ENCODE measurements at regions not wholly inside any gene's neighbourhood (a gene's known extent, or its start where the extent isn't known, plus 50 kb on each side); places are given as distances from the start of the nearest gene placed in this dataset.

GRCh38 chr6:139474145-139475108 lies 100.0 kb upstream of the CITED2 start:
- peaks cover 22% of the 10 kb centered on the region for H3K4me1 ChIP-seq
- Mint-ChIP-seq H3K9me3 (ENCODE audit: unreplicated experiment) (no peaks in the 10 kb centered on the region), H3K36me3 (ENCODE audit: insufficient read depth, unreplicated experiment) (no peaks in the 10 kb centered on the region), H3K4me3 (ENCODE audit: unreplicated experiment) (no peak overlapping the region), H3K27ac (ENCODE audit: unreplicated experiment) (no peak overlapping the region), H3K4me1 (ENCODE audit: low read depth, unreplicated experiment) (peaks cover 6% of the 10 kb centered on the region), H3K27me3 (ENCODE audit: insufficient read depth, unreplicated experiment) (no peaks in the 10 kb centered on the region)
- no peaks in the 10 kb centered on the region for H3K9me3 ChIP-seq
- CTCF ChIA-PET, result no interaction called here
- H3K27me3 ChIP-seq (replicated peaks; ENCODE audit: control insufficient read depth, insufficient read depth, low read length), result no peaks in the 10 kb centered on the region
- DNase-seq, result no peak
- BruUV-seq (replicated peaks), result no TSS peak
- intact Hi-C loops (cut with micrococcal nuclease; ENCODE audit: unreplicated experiment), result no loop called here
- no peak for TF ChIP-seq CTCF (IDR thresholded peaks at IDR 0.05; ENCODE audit: insufficient read depth in 1 of 2, low read depth in 1 of 2, low read length in 1 of 2, severe bottlenecking in 1 of 2, unreplicated experiment in 1 of 2)
- no peak overlapping the region for H3K4me3 ChIP-seq (ENCODE audit: low read depth, low read length)
- no peaks in the 10 kb centered on the region for H3K36me3 ChIP-seq (ENCODE audit: control insufficient read depth, insufficient read depth, low read length)
- POLR2A ChIA-PET, result no interaction called here

GRCh38 chr6:139473731-139474130 lies 99.3 kb upstream of the CITED2 start:
- Histone ChIP-seq H3K9me3 (no peaks in the 10 kb centered on the region), H3K4me3 (ENCODE audit: low read depth, low read length) (no peak overlapping the region), H3K4me1 (peaks cover 22% of the 10 kb centered on the region), H3K27me3 (replicated peaks; ENCODE audit: control insufficient read depth, insufficient read depth, low read length) (no peaks in the 10 kb centered on the region), H3K36me3 (ENCODE audit: control insufficient read depth, insufficient read depth, low read length) (no peaks in the 10 kb centered on the region)
- no TSS peak for BruUV-seq (replicated peaks)
- Mint-ChIP-seq H3K4me1 (ENCODE audit: low read depth, unreplicated experiment) (peaks cover 6% of the 10 kb centered on the region), H3K27ac (ENCODE audit: unreplicated experiment) (no peak overlapping the region), H3K27me3 (ENCODE audit: insufficient read depth, unreplicated experiment) (no peaks in the 10 kb centered on the region), H3K4me3 (ENCODE audit: unreplicated experiment) (no peak overlapping the region), H3K9me3 (ENCODE audit: unreplicated experiment) (no peaks in the 10 kb centered on the region), H3K36me3 (ENCODE audit: insufficient read depth, unreplicated experiment) (no peaks in the 10 kb centered on the region)
- POLR2A ChIA-PET, result no interaction called here
- CTCF ChIA-PET, result no interaction called here
- no peak for DNase-seq
- no peak for TF ChIP-seq CTCF (IDR thresholded peaks at IDR 0.05; ENCODE audit: insufficient read depth in 1 of 2, low read depth in 1 of 2, low read length in 1 of 2, severe bottlenecking in 1 of 2, unreplicated experiment in 1 of 2)
- intact Hi-C loops (cut with micrococcal nuclease; ENCODE audit: unreplicated experiment), result no loop called here

- no peak for DNase-seq
- no peaks in the 10 kb centered on the region for H3K9me3 ChIP-seq
- intact Hi-C loops (cut with micrococcal nuclease; ENCODE audit: unreplicated experiment), result no loop called here
- H3K4me1 ChIP-seq, result peaks cover 22% of the 10 kb centered on the region
- H3K9me3 Mint-ChIP-seq (ENCODE audit: unreplicated experiment), result no peaks in the 10 kb centered on the region
- H3K4me3 Mint-ChIP-seq (ENCODE audit: unreplicated experiment), result no peak overlapping the region
- no peaks in the 10 kb centered on the region for H3K36me3 ChIP-seq (ENCODE audit: control insufficient read depth, insufficient read depth, low read length)
- POLR2A ChIA-PET, result no interaction called here
- H3K4me1 Mint-ChIP-seq (ENCODE audit: low read depth, unreplicated experiment), result peaks cover 9% of the 10 kb centered on the region
- no peak overlapping the region for H3K4me3 ChIP-seq (ENCODE audit: low read depth, low read length)
- H3K27me3 Mint-ChIP-seq (ENCODE audit: insufficient read depth, unreplicated experiment), result no peaks in the 10 kb centered on the region
- CTCF ChIA-PET, result no interaction called here
- no peak for TF ChIP-seq CTCF (IDR thresholded peaks at IDR 0.05; ENCODE audit: insufficient read depth in 1 of 2, low read depth in 1 of 2, low read length in 1 of 2, severe bottlenecking in 1 of 2, unreplicated experiment in 1 of 2)
- H3K27ac Mint-ChIP-seq (ENCODE audit: unreplicated experiment), result no peak overlapping the region
- no TSS peak for BruUV-seq (replicated peaks)
- H3K27me3 ChIP-seq (replicated peaks; ENCODE audit: control insufficient read depth, insufficient read depth, low read length), result no peaks in the 10 kb centered on the region
- no peaks in the 10 kb centered on the region for H3K36me3 Mint-ChIP-seq (ENCODE audit: insufficient read depth, unreplicated experiment)
Measured at GRCh38 chr6:139473231-139473701, 98.8 kb upstream of the CITED2 start.
